GM23248 (cell line): ENCODE measurements at regions not wholly inside any gene's neighbourhood (a gene's known extent, or its start where the extent isn't known, plus 50 kb on each side); places are given as distances from the start of the nearest gene placed in this dataset.

Experiments
- DNase-seq: peaks from one replicate; pipeline ENCODE4 v3.0.0-alpha.2; 2015
- H2AFZ ChIP-seq: fragments of 200-600 bp; sonication (generic); 2 replicates; pipeline ENCODE4 v1.6.1; 2016; ENCODE audit warnings: antibody characterized with exemption
- H3F3A ChIP-seq: fragments of 200-600 bp; sonication (generic); 2 replicates; pipeline ENCODE4 v1.6.1; 2016; ENCODE audit warnings: mild to moderate bottlenecking, antibody characterized with exemption, mixed run types; ENCODE audit not compliant: insufficient read depth
- H3K27ac ChIP-seq: fragments of 200-600 bp; sonication (generic); 2 replicates; pipeline ENCODE4 v1.5.1; 2016; ENCODE audit warnings: mild to moderate bottlenecking
- H3K27me3 ChIP-seq: fragments of 200-600 bp; sonication (generic); replicated peaks from 2 replicates; pipeline ENCODE4 v1.6.1; 2016; ENCODE audit warnings: mild to moderate bottlenecking; ENCODE audit not compliant: insufficient read depth
- H3K36me3 ChIP-seq: fragments of 200-600 bp; sonication (generic); 2 replicates; pipeline ENCODE4 v1.6.1; 2016; ENCODE audit warnings: low read depth, mild to moderate bottlenecking
- H3K4me1 ChIP-seq: fragments of 200-600 bp; sonication (generic); 2 replicates; pipeline ENCODE4 v1.6.1; 2016; ENCODE audit warnings: mild to moderate bottlenecking; ENCODE audit not compliant: insufficient read depth
- H3K4me2 ChIP-seq: fragments of 200-600 bp; sonication (generic); one replicate; pipeline ENCODE4 v1.6.1; 2016; ENCODE audit warnings: mild to moderate bottlenecking; ENCODE audit not compliant: unreplicated experiment
- H3K4me3 ChIP-seq: fragments of 200-600 bp; sonication (generic); 2 replicates; pipeline ENCODE4 v1.5.1; 2016; ENCODE audit warnings: mild to moderate bottlenecking
- H3K79me2 ChIP-seq: fragments of 200-600 bp; sonication (generic); 2 replicates; pipeline ENCODE4 v1.6.1; 2016; ENCODE audit warnings: mild to moderate bottlenecking; ENCODE audit not compliant: insufficient read depth
- H3K9ac ChIP-seq: fragments of 200-600 bp; sonication (generic); 2 replicates; pipeline ENCODE4 v1.6.1; 2016; ENCODE audit warnings: mild to moderate bottlenecking
- H3K9me2 ChIP-seq: fragments of 200-600 bp; sonication (generic); 2 replicates; pipeline ENCODE4 v1.6.1; 2016; ENCODE audit warnings: mixed run types, mild to moderate bottlenecking, moderate library complexity; ENCODE audit not compliant: insufficient read depth
- H3K9me3 ChIP-seq: fragments of 200-600 bp; sonication (generic); one replicate; pipeline ENCODE4 v1.6.1; 2017; ENCODE audit warnings: low read depth
- H4K20me1 ChIP-seq: fragments of 200-600 bp; sonication (generic); 2 replicates; pipeline ENCODE4 v1.6.0; 2016; ENCODE audit not compliant: insufficient read depth
- EZH2 ChIP-seq: fragments of 200-600 bp; sonication (generic); IDR thresholded peaks from 2 replicates; pipeline ENCODE4 v1.6.1; 2018; ENCODE audit warnings: antibody characterized with exemption, mild to moderate bottlenecking; ENCODE audit not compliant: insufficient read depth, poor library complexity, severe bottlenecking
- EZH2phosphoT487 ChIP-seq: fragments of 200-600 bp; sonication (generic); IDR thresholded peaks from 2 replicates; pipeline ENCODE4 v1.6.1; 2018; ENCODE audit warnings: antibody characterized with exemption, moderate library complexity, mild to moderate bottlenecking, low read depth; ENCODE audit not compliant: insufficient read depth
- WGBS, 2 experiments: methylation state at CpG; one replicate each; pipeline ENCODE4 v1.1.6; 2015 to 2017; ENCODE audit warnings: low lambda C conversion rate in 2 of 2, low coverage in 1 of 2; ENCODE audit errors: missing lambda C conversion rate in 2 of 2; 5-methylcytosine and 5-hydroxymethylcytosine counted together
- in situ Hi-C: fragments of 300-500 bp; cut with MboI; formaldehyde crosslinking; loops from 2 replicates; pipeline ENCODE4 v1.15.0; 2020

- TF ChIP-seq EZH2 (no peak), EZH2phosphoT487 (no peak)
- H3K79me2 ChIP-seq: no peaks in the 10 kb centered on the region
- no peak overlapping the region for H3K4me3 ChIP-seq
- WGBS, 2 experiments: 33 to 40% methylated on average over 9 of the region's 9 CpGs
- DNase-seq: no peak
- H3K36me3 ChIP-seq: no peaks in the 10 kb centered on the region
- no peaks in the 10 kb centered on the region for H3K9me3 ChIP-seq
- in situ Hi-C loops: no loop called here
- H2AFZ ChIP-seq: no peak overlapping the region
- H3K27me3 ChIP-seq: no peaks in the 10 kb centered on the region
- H3F3A ChIP-seq: no peaks in the 10 kb centered on the region
- H3K27ac ChIP-seq: no peak overlapping the region
- H3K9me2 ChIP-seq: no peaks in the 10 kb centered on the region
- no peaks in the 10 kb centered on the region for H3K4me1 ChIP-seq
- H4K20me1 ChIP-seq: no peaks in the 10 kb centered on the region
- H3K4me2 ChIP-seq: no peak overlapping the region
- no peak overlapping the region for H3K9ac ChIP-seq
Observed at GRCh38 chr2:23058435-23058834, 326.5 kb upstream of the KLHL29 start.

- Histone ChIP-seq H3K4me2 (no peak overlapping the region), H3K4me3 (no peak overlapping the region), H3K9me3 (no peaks in the 10 kb centered on the region), H3K36me3 (no peaks in the 10 kb centered on the region), H3K9ac (no peak overlapping the region), H3K9me2 (no peaks in the 10 kb centered on the region), H4K20me1 (no peaks in the 10 kb centered on the region), H3F3A (no peaks in the 10 kb centered on the region), H3K79me2 (no peaks in the 10 kb centered on the region), H3K27me3 (no peaks in the 10 kb centered on the region), H3K4me1 (no peaks in the 10 kb centered on the region), H3K27ac (no peak overlapping the region), H2AFZ (no peak overlapping the region)
- in situ Hi-C loops: no loop called here
- no peak for DNase-seq
- WGBS, 2 experiments: 48 to 66% methylated on average over 4 of the region's 4 CpGs
- no peak for TF ChIP-seq EZH2phosphoT487
Observed at GRCh38 chr2:23065210-23065609, 319.8 kb upstream of the KLHL29 start.

- H3K36me3 ChIP-seq: no peaks in the 10 kb centered on the region
Observed at GRCh38 chr2:23065936-23066335, 319.0 kb upstream of the KLHL29 start.

GRCh38 chr2:23066686-23067085 is 318.3 kb upstream of the KLHL29 start:
- no peaks in the 10 kb centered on the region for H3K27me3 ChIP-seq
- H3F3A ChIP-seq: no peaks in the 10 kb centered on the region
- no peak overlapping the region for H3K4me3 ChIP-seq
- H3K4me1 ChIP-seq: no peaks in the 10 kb centered on the region
- no peaks in the 10 kb centered on the region for H3K9me2 ChIP-seq
- no peaks in the 10 kb centered on the region for H3K9me3 ChIP-seq
- no peak for DNase-seq
- H4K20me1 ChIP-seq: no peaks in the 10 kb centered on the region
- H3K79me2 ChIP-seq: no peaks in the 10 kb centered on the region
- no peak overlapping the region for H3K27ac ChIP-seq
- H3K9ac ChIP-seq: no peak overlapping the region
- no peak for TF ChIP-seq EZH2phosphoT487
- no peak for TF ChIP-seq EZH2
- in situ Hi-C loops: no loop called here
- no peaks in the 10 kb centered on the region for H3K36me3 ChIP-seq
- no peak overlapping the region for H2AFZ ChIP-seq
- no peak overlapping the region for H3K4me2 ChIP-seq
- WGBS, 2 experiments: 24 to 29% methylated on average over 3 of the region's 3 CpGs

More at GRCh38 chr2:23065936-23066335, 319.0 kb upstream of the KLHL29 start:
- DNase-seq: no peak
- no peak overlapping the region for H3K9ac ChIP-seq
- no peaks in the 10 kb centered on the region for H3K9me3 ChIP-seq
- no peak for TF ChIP-seq EZH2
- no peak for TF ChIP-seq EZH2phosphoT487
- no peaks in the 10 kb centered on the region for H3K27me3 ChIP-seq
- H3F3A ChIP-seq: no peaks in the 10 kb centered on the region
- no peak overlapping the region for H2AFZ ChIP-seq
- no peak overlapping the region for H3K27ac ChIP-seq
- no peaks in the 10 kb centered on the region for H3K9me2 ChIP-seq
- in situ Hi-C loops: no loop called here
- 24 to 27% methylated on average over 8 of the region's 8 CpGs for WGBS, 2 experiments
- H3K4me1 ChIP-seq: no peaks in the 10 kb centered on the region
- no peaks in the 10 kb centered on the region for H4K20me1 ChIP-seq
- no peaks in the 10 kb centered on the region for H3K79me2 ChIP-seq
- no peak overlapping the region for H3K4me2 ChIP-seq
- no peak overlapping the region for H3K4me3 ChIP-seq

- no peak overlapping the region for H3K4me2 ChIP-seq
- no peak overlapping the region for H2AFZ ChIP-seq
- no peak for DNase-seq
- no peak overlapping the region for H3K4me3 ChIP-seq
- no peaks in the 10 kb centered on the region for H3K27me3 ChIP-seq
- WGBS, 2 experiments: 44 to 46% methylated on average over 3 of the region's 3 CpGs
- TF ChIP-seq EZH2phosphoT487 (no peak), EZH2 (no peak)
- H3K27ac ChIP-seq: no peak overlapping the region
- no peaks in the 10 kb centered on the region for H3F3A ChIP-seq
- H3K9me2 ChIP-seq: no peaks in the 10 kb centered on the region
- H3K4me1 ChIP-seq: no peaks in the 10 kb centered on the region
- H3K36me3 ChIP-seq: no peaks in the 10 kb centered on the region
- H3K9ac ChIP-seq: no peak overlapping the region
- no peaks in the 10 kb centered on the region for H3K9me3 ChIP-seq
- no peaks in the 10 kb centered on the region for H3K79me2 ChIP-seq
- in situ Hi-C loops: no loop called here
- H4K20me1 ChIP-seq: no peaks in the 10 kb centered on the region
Observed at GRCh38 chr2:23069156-23069555, 315.8 kb upstream of the KLHL29 start.
